BE2C (cell line): ENCODE measurements at regions not wholly inside any gene's neighbourhood (a gene's known extent, or its start where the extent isn't known, plus 50 kb on each side); places are given as distances from the start of the nearest gene placed in this dataset.
"Not testable (repeated sequence)": the region's sequence is repeated elsewhere in the genome, so short reads cannot be mapped to it uniquely, and the experiment has no call there.

Source experiments
- DNase-seq: peaks from one replicate; pipeline ENCODE4 v3.0.0-alpha.2; 2020
- H3K27me3 ChIP-seq: fragments of 250-450 bp; sonication (Bioruptor Pico); 2 replicates; pipeline ENCODE4 v1.5.1; 2020; ENCODE audit warnings: mild to moderate bottlenecking
- H3K36me3 ChIP-seq: fragments of 250-450 bp; sonication (Bioruptor Pico); 2 replicates; pipeline ENCODE4 v1.5.1; 2020; ENCODE audit warnings: mild to moderate bottlenecking
- H3K4me1 ChIP-seq: fragments of 250-450 bp; sonication (Bioruptor Pico); 2 replicates; pipeline ENCODE4 v1.5.1; 2020
- H3K4me3 ChIP-seq: 2 replicates; pipeline ENCODE4 v1.5.1; 2011; ENCODE audit warnings: low read depth, low read length
- H3K9me3 ChIP-seq: fragments of 250-450 bp; sonication (Bioruptor Pico); 2 replicates; pipeline ENCODE4 v1.5.1; 2020
- CTCF ChIP-seq: IDR thresholded peaks from 2 replicates; pipeline ENCODE4 v1.5.1; 2012; ENCODE audit warnings: mild to moderate bottlenecking, low read depth, low read length

DNA sequence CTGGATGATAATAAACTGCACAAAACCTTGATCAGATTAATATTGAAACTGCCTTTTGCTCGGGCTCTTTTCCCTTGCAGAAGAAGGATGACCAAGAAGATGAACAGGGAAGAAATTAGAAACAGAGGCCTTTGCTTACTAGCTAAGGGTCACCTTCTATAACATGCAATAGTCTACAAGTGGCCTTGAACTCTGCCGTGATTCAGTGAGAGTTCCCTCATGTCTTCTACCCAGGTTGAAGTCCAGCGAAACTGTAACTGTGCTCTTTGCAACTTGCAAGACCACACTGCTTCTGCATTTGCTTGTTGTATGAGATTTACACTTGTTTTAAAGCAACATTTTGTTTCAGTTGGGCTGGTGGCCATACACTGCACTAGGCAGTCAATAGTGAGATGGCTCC is 108.4 kb downstream of the IGLL1 start:
- H3K4me1 ChIP-seq: peaks cover 13% of the 10 kb centered on the region
- H3K4me3 ChIP-seq: no peak overlapping the region
- H3K27me3 ChIP-seq: no peaks in the 10 kb centered on the region
- H3K36me3 ChIP-seq: no peaks in the 10 kb centered on the region
- no peaks in the 10 kb centered on the region for H3K9me3 ChIP-seq
- no peak for TF ChIP-seq CTCF
- no peak for DNase-seq

DNA sequence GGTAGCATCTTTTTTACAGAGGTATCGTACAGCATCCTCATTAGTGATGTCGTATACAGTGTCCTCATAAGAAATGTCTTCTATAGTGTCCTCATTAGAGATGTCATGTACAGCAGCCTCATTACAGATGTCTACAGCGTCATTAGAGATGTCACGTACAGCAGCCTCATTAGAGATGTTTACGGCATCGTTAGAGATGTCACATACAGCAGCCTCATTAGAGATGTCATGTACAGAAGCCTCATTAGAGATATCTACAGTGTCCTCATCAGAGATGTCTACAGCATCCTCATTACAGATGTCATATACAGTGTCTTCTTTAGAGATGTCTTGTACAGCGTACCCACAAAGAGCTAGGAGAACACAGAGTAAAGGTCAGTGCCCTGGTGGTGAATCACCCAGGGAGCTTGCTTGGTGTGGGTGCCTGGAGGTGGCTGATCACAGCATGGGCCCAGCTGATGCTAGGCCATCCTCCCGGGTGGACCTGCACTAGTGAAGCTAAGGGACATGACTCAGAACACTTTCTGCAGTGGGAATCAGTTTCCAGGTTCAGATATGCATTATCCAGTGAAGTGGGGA is 109.2 kb downstream of the IGLL1 start:
- Histone ChIP-seq H3K4me1 (peaks cover 10% of the 10 kb centered on the region), H3K4me3 (no peak overlapping the region), H3K36me3 (no peaks in the 10 kb centered on the region), H3K9me3 (no peaks in the 10 kb centered on the region), H3K27me3 (no peaks in the 10 kb centered on the region)
- no peak for TF ChIP-seq CTCF
- DNase-seq: no peak

DNA sequence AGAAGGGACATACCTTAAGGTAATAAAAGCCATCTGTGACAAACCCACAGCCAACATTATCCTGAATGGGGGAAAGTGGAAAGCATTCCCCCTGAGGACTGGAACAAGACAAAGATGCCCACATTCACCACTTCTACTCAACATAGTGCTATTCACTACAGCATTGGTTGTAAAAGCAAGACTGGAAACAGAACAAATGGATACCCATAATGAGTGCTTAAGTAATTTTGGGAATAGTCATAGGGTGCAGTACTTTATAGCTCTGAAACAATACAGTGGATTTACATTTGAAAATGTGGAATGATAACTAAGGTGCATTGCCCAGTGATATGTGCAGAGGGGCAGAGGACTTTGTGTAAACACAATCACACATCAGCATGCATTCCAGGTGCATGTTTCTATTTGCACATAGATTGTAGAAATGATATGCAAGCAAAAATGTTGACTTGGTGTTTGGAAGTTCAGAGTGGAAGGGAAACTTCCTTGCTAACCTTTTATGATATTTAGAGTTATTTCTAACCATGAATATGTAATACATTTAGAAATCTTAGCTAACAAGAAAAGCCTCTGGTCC is 112.3 kb downstream of the IGLL1 start:
- Histone ChIP-seq H3K4me3 (no peak overlapping the region), H3K27me3 (no peaks in the 10 kb centered on the region), H3K9me3 (no peaks in the 10 kb centered on the region), H3K36me3 (no peaks in the 10 kb centered on the region), H3K4me1 (no peaks in the 10 kb centered on the region; the same call in 1 of the 2 replicates)
- TF ChIP-seq CTCF: no peak
- DNase-seq: no peak

- Histone ChIP-seq H3K4me1 (no peaks in the 10 kb centered on the region; the same call in 1 of the 2 replicates), H3K27me3 (no peaks in the 10 kb centered on the region), H3K36me3 (no peaks in the 10 kb centered on the region), H3K4me3 (no peak overlapping the region), H3K9me3 (no peaks in the 10 kb centered on the region)
- no peak for DNase-seq
- no peak for TF ChIP-seq CTCF
These were observed 113.7 kb downstream of the IGLL1 start for GRCh38 chr22:23466351-23466750.

- not testable (repeated sequence) for H3K4me1 ChIP-seq, H3K27me3 ChIP-seq, DNase-seq, H3K36me3 ChIP-seq, H3K9me3 ChIP-seq, H3K4me3 ChIP-seq
These were observed 115.3 kb downstream of the IGLL1 start for GRCh38 chr22:23464796-23465195.

DNA sequence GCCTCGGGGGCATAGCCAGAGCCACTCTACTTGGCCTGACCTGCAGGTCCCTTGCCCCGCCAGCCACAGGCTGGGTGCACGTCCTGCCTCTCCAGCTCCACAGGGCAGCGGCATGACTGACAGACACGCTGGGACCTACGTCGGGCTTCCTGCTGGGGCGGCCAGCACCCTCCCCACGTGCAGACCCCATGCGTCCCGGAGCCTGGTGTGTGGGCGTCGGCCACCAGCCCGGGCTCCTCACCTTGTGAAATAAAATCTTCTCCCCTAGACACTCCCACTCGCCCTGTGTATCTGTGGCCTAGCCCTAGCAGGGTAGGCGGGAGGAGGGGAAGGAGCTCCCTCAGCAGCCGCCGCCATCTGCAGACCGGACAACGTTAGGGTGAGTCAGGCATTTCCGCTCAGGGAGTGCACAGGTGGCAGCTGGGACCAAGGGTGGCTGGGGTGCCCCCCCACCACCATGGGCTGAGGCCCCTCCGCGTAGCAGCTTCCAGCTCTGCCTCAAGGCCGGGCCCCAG is 119.5 kb downstream of the IGLL1 start:
- H3K36me3 ChIP-seq, H3K27me3 ChIP-seq, H3K4me1 ChIP-seq, DNase-seq, H3K9me3 ChIP-seq, H3K4me3 ChIP-seq: not testable (repeated sequence)

- H3K4me1 ChIP-seq, DNase-seq, H3K36me3 ChIP-seq, H3K4me3 ChIP-seq, H3K9me3 ChIP-seq, H3K27me3 ChIP-seq: not testable (repeated sequence)
These were observed 120.2 kb downstream of the IGLL1 start for GRCh38 chr22:23459645-23460516.
